HFFc6 (cell line): ENCODE measurements at regions not wholly inside any gene's neighbourhood (a gene's known extent, or its start where the extent isn't known, plus 50 kb on each side); places are given as distances from the start of the nearest gene placed in this dataset.

Source experiments
- DNase-seq: peaks from one replicate; pipeline ENCODE4 v3.0.0-alpha.2; 2018
- H3K27ac Mint-ChIP-seq: 2 replicates; pipeline ENCODE4 v1.8.0; 2020; ENCODE audit warnings: mild to moderate bottlenecking, mixed read lengths
- H3K27me3 Mint-ChIP-seq: 2 replicates; pipeline ENCODE4 v1.8.0; 2021; ENCODE audit warnings: mild to moderate bottlenecking, moderate library complexity, mixed read lengths; ENCODE audit not compliant: insufficient read depth
- H3K36me3 Mint-ChIP-seq: 2 replicates; pipeline ENCODE4 v1.8.0; 2021; ENCODE audit warnings: low read depth, mixed read lengths
- H3K4me1 Mint-ChIP-seq: 2 replicates; pipeline ENCODE4 v1.8.0; 2020; ENCODE audit warnings: low read depth, mixed read lengths
- H3K4me3 Mint-ChIP-seq: 2 replicates; pipeline ENCODE4 v1.8.0; 2020; ENCODE audit warnings: mild to moderate bottlenecking, moderate library complexity, mixed read lengths
- H3K9me3 Mint-ChIP-seq: 2 replicates; pipeline ENCODE4 v1.8.0; 2020; ENCODE audit warnings: mild to moderate bottlenecking, mixed read lengths
- CTCF ChIP-seq: fragments of 200-600 bp; sonication (generic); IDR thresholded peaks from 2 replicates; pipeline ENCODE4 v1.5.0; 2021; ENCODE audit warnings: antibody characterized with exemption, mild to moderate bottlenecking

DNA sequence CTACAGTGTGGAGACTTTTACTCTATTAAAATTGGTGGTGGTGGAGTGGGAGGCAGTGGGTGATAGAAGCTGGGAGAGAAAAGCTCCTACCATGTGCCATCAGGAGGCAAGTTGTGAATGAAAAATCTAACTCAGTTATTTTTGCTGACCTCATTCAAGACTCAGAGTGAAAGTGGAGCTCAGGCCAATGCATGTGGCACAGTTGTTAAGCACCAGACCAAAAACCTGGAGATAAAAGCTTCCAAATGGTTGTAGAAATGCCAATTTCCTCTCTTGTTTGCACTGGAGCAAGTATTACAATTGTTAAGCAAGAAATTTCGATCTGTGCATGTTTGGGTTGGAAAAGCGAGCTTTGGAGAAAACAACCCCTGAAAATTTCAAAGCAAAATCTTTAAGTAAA, 81.5 kb upstream of the PRICKLE2 start:
- H3K27ac Mint-ChIP-seq = peak overlapping the region; percentile 39; the same call in 1 of the 2 replicates
- no peaks in the 10 kb centered on the region; the same call in 1 of the 2 replicates for H3K27me3 Mint-ChIP-seq
- TF ChIP-seq CTCF = no peak
- no peaks in the 10 kb centered on the region for H3K36me3 Mint-ChIP-seq
- H3K9me3 Mint-ChIP-seq = no peaks in the 10 kb centered on the region
- no peak overlapping the region for H3K4me3 Mint-ChIP-seq
- peaks cover 18% of the 10 kb centered on the region for H3K4me1 Mint-ChIP-seq
- no peak for DNase-seq

DNA sequence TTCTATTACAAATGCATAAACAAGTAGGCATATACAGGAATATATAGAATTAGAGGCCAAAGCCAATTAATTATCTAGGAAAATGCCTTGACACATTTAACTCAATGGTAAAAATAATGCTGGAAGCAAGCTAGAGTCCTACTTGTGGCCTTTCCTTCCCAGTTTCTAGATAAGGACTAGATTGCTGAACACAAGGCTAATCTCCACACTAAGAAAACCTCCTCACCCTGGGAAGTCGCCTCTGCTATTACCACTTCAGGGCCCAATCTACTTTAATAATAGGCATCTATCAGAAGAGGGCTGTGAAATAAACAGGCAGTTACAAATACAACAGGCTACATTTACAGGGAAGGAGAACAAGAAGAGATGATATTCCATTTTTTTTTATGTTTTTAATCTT, 80.5 kb upstream of the PRICKLE2 start:
- H3K4me3 Mint-ChIP-seq = no peak overlapping the region
- no peaks in the 10 kb centered on the region for H3K9me3 Mint-ChIP-seq
- DNase-seq = no peak
- no peaks in the 10 kb centered on the region for H3K36me3 Mint-ChIP-seq
- no peak for TF ChIP-seq CTCF
- H3K27me3 Mint-ChIP-seq = no peaks in the 10 kb centered on the region; the same call in 1 of the 2 replicates
- H3K27ac Mint-ChIP-seq = no peak overlapping the region
- peaks cover 22% of the 10 kb centered on the region for H3K4me1 Mint-ChIP-seq

DNA sequence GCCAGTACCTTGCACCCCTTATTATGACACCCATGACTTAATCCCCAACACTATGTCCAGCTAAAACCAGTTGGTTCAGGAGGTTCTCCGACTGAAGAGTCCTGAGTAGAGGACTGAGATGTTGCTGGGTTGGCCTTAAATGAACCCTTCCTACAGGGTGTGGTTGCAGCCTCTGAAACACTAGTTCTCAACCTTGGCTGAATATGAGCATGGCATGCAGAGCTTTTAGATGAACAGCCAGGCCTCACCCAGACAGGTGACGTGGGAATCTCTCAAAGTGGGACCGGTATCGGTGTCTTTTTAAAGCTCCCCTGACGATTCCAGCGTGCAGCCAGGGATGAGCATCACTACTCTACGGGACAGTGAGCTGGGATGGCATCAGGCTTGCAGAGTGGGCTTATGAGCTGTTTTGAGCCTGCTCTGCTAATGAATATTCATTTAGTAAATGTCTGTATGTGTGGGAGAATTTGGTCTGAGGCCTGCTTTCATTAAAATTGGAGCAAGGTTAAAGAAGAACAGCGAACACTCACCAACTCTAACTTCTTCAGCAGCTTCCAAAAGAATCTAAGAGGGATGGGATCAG, 79.7 kb upstream of the PRICKLE2 start:
- H3K27ac Mint-ChIP-seq = no peak overlapping the region
- DNase-seq = no peak
- H3K36me3 Mint-ChIP-seq = no peaks in the 10 kb centered on the region
- peaks cover 28% of the 10 kb centered on the region for H3K4me1 Mint-ChIP-seq
- no peaks in the 10 kb centered on the region; the same call in 1 of the 2 replicates for H3K27me3 Mint-ChIP-seq
- H3K4me3 Mint-ChIP-seq = no peak overlapping the region
- H3K9me3 Mint-ChIP-seq = no peaks in the 10 kb centered on the region
- no peak for TF ChIP-seq CTCF

DNA sequence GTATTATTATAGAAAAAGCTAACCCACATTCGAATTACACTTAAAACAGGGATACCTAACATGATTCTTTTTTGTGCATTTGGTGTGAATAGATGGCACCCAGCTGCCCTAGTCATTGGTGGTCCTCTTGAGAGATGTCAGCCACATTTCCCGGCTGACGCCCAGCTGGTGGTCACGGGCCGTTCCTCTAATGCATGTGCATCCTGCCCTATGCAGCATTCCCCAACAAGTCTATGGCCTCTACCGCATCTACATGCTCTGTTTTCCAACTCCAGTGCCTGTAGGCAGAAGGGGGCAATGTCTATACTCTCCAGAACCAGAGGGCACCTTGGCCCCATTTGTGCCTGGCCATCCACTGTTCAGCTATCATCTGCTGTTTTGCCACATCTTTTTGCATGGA, 78.6 kb upstream of the PRICKLE2 start:
- peaks cover 33% of the 10 kb centered on the region for H3K4me1 Mint-ChIP-seq
- no peaks in the 10 kb centered on the region for H3K9me3 Mint-ChIP-seq
- no peak for TF ChIP-seq CTCF
- no peaks in the 10 kb centered on the region for H3K36me3 Mint-ChIP-seq
- no peak overlapping the region for H3K27ac Mint-ChIP-seq
- H3K4me3 Mint-ChIP-seq = no peak overlapping the region
- no peak for DNase-seq
- H3K27me3 Mint-ChIP-seq = no peaks in the 10 kb centered on the region; the same call in 1 of the 2 replicates

- H3K36me3 Mint-ChIP-seq = no peaks in the 10 kb centered on the region
- DNase-seq = no peak
- TF ChIP-seq CTCF = no peak
- H3K4me3 Mint-ChIP-seq = no peak overlapping the region
- H3K4me1 Mint-ChIP-seq = peaks cover 33% of the 10 kb centered on the region
- H3K9me3 Mint-ChIP-seq = no peaks in the 10 kb centered on the region
- no peak overlapping the region for H3K27ac Mint-ChIP-seq
- no peaks in the 10 kb centered on the region; the same call in 1 of the 2 replicates for H3K27me3 Mint-ChIP-seq
Observed at GRCh38 chr3:64303401-64303800, 78.1 kb upstream of the PRICKLE2 start.
